Neuronal stem cell (in vitro differentiated cells): ENCODE measurements at regions not wholly inside any gene's neighbourhood (a gene's known extent, or its start where the extent isn't known, plus 50 kb on each side); places are given as distances from the start of the nearest gene placed in this dataset.

Source experiments
- DNase-seq: peaks from one replicate; pipeline ENCODE4 v3.0.0-alpha.2; 2013; ENCODE audit warnings: low spot score
- H2AFZ ChIP-seq: one replicate; pipeline ENCODE4 v1.6.1; 2013; ENCODE audit warnings: mild to moderate bottlenecking, low read length, inconsistent platforms
- H2AK5ac ChIP-seq: 2 replicates; pipeline ENCODE4 v1.6.1; 2013; ENCODE audit warnings: low read depth, mild to moderate bottlenecking, inconsistent platforms, low read length, moderate library complexity, mixed read lengths
- H2BK120ac ChIP-seq: 2 replicates; pipeline ENCODE4 v1.6.1; 2013; ENCODE audit warnings: low read depth, mild to moderate bottlenecking, inconsistent platforms, low read length, moderate library complexity, mixed read lengths
- H2BK12ac ChIP-seq: one replicate; pipeline ENCODE4 v1.6.1; 2013; ENCODE audit warnings: low read length, inconsistent platforms
- H2BK15ac ChIP-seq: 2 replicates; pipeline ENCODE4 v1.6.1; 2013; ENCODE audit warnings: mild to moderate bottlenecking, low read length, inconsistent platforms, mixed read lengths
- H2BK5ac ChIP-seq: one replicate; pipeline ENCODE4 v1.6.1; 2013; ENCODE audit warnings: inconsistent platforms, mild to moderate bottlenecking, low read length, moderate library complexity
- H3K14ac ChIP-seq: one replicate; pipeline ENCODE4 v1.6.1; 2013; ENCODE audit warnings: low read length, inconsistent platforms
- H3K18ac ChIP-seq: 2 replicates; pipeline ENCODE4 v1.6.1; 2013; ENCODE audit warnings: low read length, inconsistent platforms
- H3K23ac ChIP-seq: 2 replicates; pipeline ENCODE4 v1.6.1; 2013; ENCODE audit warnings: low read depth, mild to moderate bottlenecking, mixed read lengths, low read length, inconsistent platforms; ENCODE audit not compliant: poor library complexity
- H3K27ac ChIP-seq: replicated peaks from 3 replicates; pipeline ENCODE4 v1.5.1; 2013; ENCODE audit warnings: low read length, inconsistent platforms
- H3K27me3 ChIP-seq, 3 experiments: 2 replicates each; pipeline ENCODE4 v1.6.1; 2013; ENCODE audit warnings: low read length in 3 of 3, mild to moderate bottlenecking in 2 of 3, inconsistent platforms in 1 of 3, low read depth in 1 of 3, mixed read lengths in 1 of 3, moderate library complexity in 1 of 3; ENCODE audit not compliant: control insufficient read depth in 3 of 3, insufficient read depth in 3 of 3
- H3K36me3 ChIP-seq, 2 donors: replicated peaks in 1 of 2; 2 replicates each; pipeline ENCODE4 v1.6.1; 2013; ENCODE audit warnings: low read length in 2 of 2; ENCODE audit not compliant: control insufficient read depth in 2 of 2, insufficient read depth in 2 of 2
- H3K4ac ChIP-seq: 2 replicates; pipeline ENCODE4 v1.6.1; 2013; ENCODE audit warnings: inconsistent platforms, mild to moderate bottlenecking, low read length, moderate library complexity
- H3K4me1 ChIP-seq, 2 donors: 1 replicate in 1 of 2; 2 replicates in 1 of 2; pipeline ENCODE4 v1.6.1; 2013; ENCODE audit warnings: low read length in 2 of 2, low read depth in 1 of 2; ENCODE audit not compliant: control insufficient read depth in 2 of 2, insufficient read depth in 1 of 2
- H3K4me2 ChIP-seq: one replicate; pipeline ENCODE4 v1.6.1; 2013; ENCODE audit warnings: mild to moderate bottlenecking, low read length, inconsistent platforms; ENCODE audit not compliant: insufficient read depth, poor library complexity, severe bottlenecking
- H3K4me3 ChIP-seq, 2 donors: 2 replicates each; pipeline ENCODE4 v1.5.1; 2013; ENCODE audit warnings: low read length in 2 of 2, mild to moderate bottlenecking in 2 of 2, inconsistent platforms in 1 of 2, moderate library complexity in 1 of 2
- H3K79me1 ChIP-seq: one replicate; pipeline ENCODE4 v1.6.1; 2013; ENCODE audit warnings: low read depth, mild to moderate bottlenecking, inconsistent platforms, low read length, moderate library complexity
- H3K9ac ChIP-seq: one replicate; pipeline ENCODE4 v1.6.1; 2013; ENCODE audit warnings: mild to moderate bottlenecking, low read depth, low read length, inconsistent platforms; ENCODE audit not compliant: poor library complexity
- H3K9me3 ChIP-seq, 2 donors: replicated peaks in 1 of 2; 2 replicates each; pipeline versions ENCODE3 to v1.6.1; 2013; ENCODE audit warnings: low read length in 2 of 2, mild to moderate bottlenecking in 2 of 2, inconsistent platforms in 1 of 2, low read depth in 1 of 2, mixed read lengths in 1 of 2, moderate library complexity in 1 of 2; ENCODE audit not compliant: control insufficient read depth in 2 of 2, insufficient read depth in 1 of 2
- H4K8ac ChIP-seq: one replicate; pipeline ENCODE4 v1.6.1; 2013; ENCODE audit warnings: low read depth, mild to moderate bottlenecking, inconsistent platforms, low read length, moderate library complexity
- H4K91ac ChIP-seq: one replicate; pipeline ENCODE4 v1.6.1; 2013; ENCODE audit warnings: low read length, low read depth, mild to moderate bottlenecking, inconsistent platforms; ENCODE audit not compliant: poor library complexity
- WGBS, 2 donors: extraction: QIAGEN DNeasy Blood & Tissue Kit; methylation state at CpG; one replicate each; pipeline ENCODE4 v1.1.7; 2013; ENCODE audit warnings: missing lambda C conversion rate in 2 of 2, mixed read lengths in 1 of 2; ENCODE audit not compliant: insufficient read length in 2 of 2, insufficient replicate concordance in 1 of 2; ENCODE audit errors: extremely low coverage in 2 of 2; 5-methylcytosine and 5-hydroxymethylcytosine counted together

GRCh38 chr3:135674508-135674907, 291.0 kb upstream of the PPP2R3A start:
- Histone ChIP-seq H2AFZ (no peak overlapping the region), H2BK120ac (no peak overlapping the region), H3K9ac (no peak overlapping the region), H2AK5ac (no peak overlapping the region), H3K27ac (no peak overlapping the region), H4K91ac (no peak overlapping the region), H3K79me1 (no peaks in the 10 kb centered on the region), H3K18ac (no peak overlapping the region), H3K4ac (no peak overlapping the region), H3K4me3 (no peak overlapping the region), H3K14ac (no peak overlapping the region), H3K9me3 (no peaks in the 10 kb centered on the region), H3K23ac (no peak overlapping the region), H3K27me3 (no peaks in the 10 kb centered on the region), H4K8ac (no peak overlapping the region), H3K4me1 (no peaks in the 10 kb centered on the region), H3K36me3 (no peaks in the 10 kb centered on the region), H3K4me2 (no peak overlapping the region), H2BK5ac (no peak overlapping the region), H2BK15ac (no peak overlapping the region), H2BK12ac (no peak overlapping the region)
- DNase-seq, result no peak
- no CpG with 5 or more reads among the region's 3 CpGs for WGBS, 2 donors

GRCh38 chr3:135678386-135678785, 287.1 kb upstream of the PPP2R3A start:
- no peak for DNase-seq
- Histone ChIP-seq H3K4ac (no peak overlapping the region), H2BK12ac (no peak overlapping the region), H3K9me3 (peaks cover 0 to 3% of the 10 kb centered on the region in 2 donors), H2AFZ (no peak overlapping the region), H2BK15ac (no peak overlapping the region), H3K79me1 (no peaks in the 10 kb centered on the region), H3K4me2 (no peak overlapping the region), H4K91ac (no peak overlapping the region), H3K4me3 (no peak overlapping the region), H3K27me3 (no peaks in the 10 kb centered on the region), H2BK120ac (no peak overlapping the region), H2BK5ac (no peak overlapping the region), H3K14ac (no peak overlapping the region), H3K18ac (no peak overlapping the region), H3K9ac (no peak overlapping the region), H3K4me1 (no peaks in the 10 kb centered on the region), H2AK5ac (no peak overlapping the region), H3K23ac (no peak overlapping the region), H3K36me3 (no peaks in the 10 kb centered on the region), H4K8ac (no peak overlapping the region), H3K27ac (no peak overlapping the region)
- no CpG with 5 or more reads among the region's 4 CpGs for WGBS, 2 donors

GRCh38 chr3:135688003-135688402, 277.5 kb upstream of the PPP2R3A start:
- no peak overlapping the region for H3K27ac ChIP-seq
- H4K8ac ChIP-seq, result no peak overlapping the region
- H3K4me1 ChIP-seq, result peaks cover 0 to 7% of the 10 kb centered on the region in 2 donors
- no peak overlapping the region for H2BK5ac ChIP-seq
- no peak overlapping the region for H2BK12ac ChIP-seq
- no peaks in the 10 kb centered on the region for H3K9me3 ChIP-seq
- no peak overlapping the region for H3K18ac ChIP-seq
- H3K79me1 ChIP-seq, result no peaks in the 10 kb centered on the region
- no peak overlapping the region for H3K4me2 ChIP-seq
- WGBS, 2 donors, result no CpG with 5 or more reads among the region's 3 CpGs
- no peak overlapping the region for H3K4ac ChIP-seq
- H2AFZ ChIP-seq, result no peak overlapping the region
- no peak overlapping the region for H2BK15ac ChIP-seq
- no peak overlapping the region for H3K14ac ChIP-seq
- no peak overlapping the region for H2AK5ac ChIP-seq
- no peaks in the 10 kb centered on the region for H3K27me3 ChIP-seq
- H3K4me3 ChIP-seq, result no peak overlapping the region
- no peak overlapping the region for H3K9ac ChIP-seq
- H2BK120ac ChIP-seq, result no peak overlapping the region
- H3K36me3 ChIP-seq, result no peaks in the 10 kb centered on the region
- H3K23ac ChIP-seq, result no peak overlapping the region
- no peak overlapping the region for H4K91ac ChIP-seq
- DNase-seq, result no peak

GRCh38 chr3:135690664-135691063, 274.9 kb upstream of the PPP2R3A start:
- no peak overlapping the region for H3K4me2 ChIP-seq
- no peak overlapping the region for H3K23ac ChIP-seq
- H3K14ac ChIP-seq, result no peak overlapping the region
- no peak overlapping the region for H3K27ac ChIP-seq
- H3K79me1 ChIP-seq, result no peaks in the 10 kb centered on the region
- no peak overlapping the region for H3K4me3 ChIP-seq
- no peak overlapping the region for H3K18ac ChIP-seq
- no peak overlapping the region for H3K4ac ChIP-seq
- no peaks in the 10 kb centered on the region for H3K9me3 ChIP-seq
- peaks cover 0 to 7% of the 10 kb centered on the region in 2 donors for H3K4me1 ChIP-seq
- H2BK120ac ChIP-seq, result no peak overlapping the region
- H3K9ac ChIP-seq, result no peak overlapping the region
- no peaks in the 10 kb centered on the region for H3K36me3 ChIP-seq
- no peak overlapping the region for H4K91ac ChIP-seq
- H2AK5ac ChIP-seq, result no peak overlapping the region
- no peak for DNase-seq
- H2BK12ac ChIP-seq, result no peak overlapping the region
- no CpG with 5 or more reads among the region's 3 CpGs for WGBS, 2 donors
- H3K27me3 ChIP-seq, result no peaks in the 10 kb centered on the region
- no peak overlapping the region for H4K8ac ChIP-seq
- no peak overlapping the region for H2AFZ ChIP-seq
- H2BK5ac ChIP-seq, result no peak overlapping the region
- H2BK15ac ChIP-seq, result no peak overlapping the region
